RWPE2 (cell line): ENCODE measurements at regions not wholly inside any gene's neighbourhood (a gene's known extent, or its start where the extent isn't known, plus 50 kb on each side); places are given as distances from the start of the nearest gene placed in this dataset.

Experiments
- ATAC-seq: fragments of 200-7000 bp; cut with Tn5 transposase; 3 replicates; pipeline ENCODE4 v1.9.1; 2021; ENCODE audit warnings: low read depth
- DNase-seq: peaks from one replicate; pipeline ENCODE4 v3.0.0-alpha.2; 2020; ENCODE audit warnings: low spot score
- H3K27ac ChIP-seq: fragments of 450-650 bp; 2 replicates; pipeline ENCODE4 v1.5.1; 2017; ENCODE audit warnings: mild to moderate bottlenecking; ENCODE audit not compliant: poor library complexity, severe bottlenecking
- H3K27me3 ChIP-seq: fragments of 250-450 bp; sonication (Bioruptor Pico); 2 replicates; pipeline ENCODE4 v1.5.1; 2021; ENCODE audit warnings: mild to moderate bottlenecking, moderate library complexity; ENCODE audit not compliant: insufficient read depth, poor library complexity, severe bottlenecking
- H3K36me3 ChIP-seq: fragments of 250-450 bp; sonication (Bioruptor Pico); 2 replicates; pipeline ENCODE4 v1.5.1; 2020; ENCODE audit warnings: low read depth, mild to moderate bottlenecking, moderate library complexity
- H3K4me1 ChIP-seq: fragments of 250-450 bp; sonication (Bioruptor Pico); 2 replicates; pipeline ENCODE4 v1.5.1; 2021; ENCODE audit warnings: mild to moderate bottlenecking, moderate library complexity; ENCODE audit not compliant: insufficient read depth, poor library complexity, severe bottlenecking
- H3K4me3 ChIP-seq: fragments of 250-450 bp; sonication (Bioruptor Pico); 2 replicates; pipeline ENCODE4 v1.5.1; 2021; ENCODE audit warnings: mild to moderate bottlenecking, moderate library complexity; ENCODE audit not compliant: severe bottlenecking
- H3K9me3 ChIP-seq: fragments of 250-450 bp; sonication (Bioruptor Pico); 2 replicates; pipeline ENCODE4 v1.5.1; 2021; ENCODE audit warnings: mild to moderate bottlenecking, moderate library complexity; ENCODE audit not compliant: severe bottlenecking
- TF ChIP-seq, protein P1 (sequence below): fragments of 450-650 bp; IDR thresholded peaks from one replicate; pipeline ENCODE4 v1.5.1; 2017; ENCODE audit warnings: mild to moderate bottlenecking, moderate library complexity; ENCODE audit not compliant: poor library complexity, severe bottlenecking

DNA sequence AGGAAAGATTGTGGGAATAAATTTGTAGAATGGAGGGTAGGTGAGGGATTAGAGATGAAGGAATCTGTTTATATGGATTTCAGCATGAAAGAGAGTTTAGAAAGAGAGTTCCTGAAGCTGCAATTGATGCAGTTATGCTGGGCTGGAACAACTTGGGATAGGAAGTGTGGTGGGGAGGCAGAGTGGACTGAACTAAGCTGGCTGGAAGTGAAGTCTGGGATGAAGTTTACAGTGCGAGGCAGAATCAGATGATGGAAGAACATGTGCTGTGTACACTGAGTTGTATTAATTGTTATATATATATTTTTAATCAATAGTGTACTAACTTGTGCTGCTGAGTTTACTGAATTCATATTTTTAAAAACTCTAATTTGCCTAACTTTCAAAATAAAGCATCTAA is 461.9 kb downstream of the SPRY1 start:
- H3K27ac ChIP-seq: no peak overlapping the region

DNA sequence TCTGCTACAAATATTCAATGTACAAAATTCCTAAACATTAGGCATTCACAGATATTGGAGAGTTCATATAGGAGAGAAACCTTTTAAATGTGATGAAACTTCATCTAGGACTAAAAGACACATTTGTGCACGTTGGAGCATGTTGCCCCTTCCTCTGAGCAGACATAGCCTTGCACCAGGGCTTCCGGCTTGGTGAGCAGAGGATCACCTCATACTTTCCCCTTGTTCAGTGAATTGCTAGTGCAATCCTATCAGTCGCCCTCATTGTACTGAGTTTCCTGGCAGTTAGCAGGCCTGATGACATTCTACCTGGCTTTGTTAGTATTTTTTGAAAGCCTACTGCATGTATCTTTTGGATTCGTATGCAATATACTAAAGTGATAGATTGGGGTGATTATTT is 466.2 kb downstream of the SPRY1 start:
- Histone ChIP-seq H3K27me3 (no peaks in the 10 kb centered on the region), H3K36me3 (no peaks in the 10 kb centered on the region), H3K4me3 (no peak overlapping the region), H3K4me1 (no peaks in the 10 kb centered on the region), H3K27ac (no peak overlapping the region), H3K9me3 (no peaks in the 10 kb centered on the region)
- ATAC-seq (no peak), DNase-seq (no peak)
- TF ChIP-seq, protein P1, sequence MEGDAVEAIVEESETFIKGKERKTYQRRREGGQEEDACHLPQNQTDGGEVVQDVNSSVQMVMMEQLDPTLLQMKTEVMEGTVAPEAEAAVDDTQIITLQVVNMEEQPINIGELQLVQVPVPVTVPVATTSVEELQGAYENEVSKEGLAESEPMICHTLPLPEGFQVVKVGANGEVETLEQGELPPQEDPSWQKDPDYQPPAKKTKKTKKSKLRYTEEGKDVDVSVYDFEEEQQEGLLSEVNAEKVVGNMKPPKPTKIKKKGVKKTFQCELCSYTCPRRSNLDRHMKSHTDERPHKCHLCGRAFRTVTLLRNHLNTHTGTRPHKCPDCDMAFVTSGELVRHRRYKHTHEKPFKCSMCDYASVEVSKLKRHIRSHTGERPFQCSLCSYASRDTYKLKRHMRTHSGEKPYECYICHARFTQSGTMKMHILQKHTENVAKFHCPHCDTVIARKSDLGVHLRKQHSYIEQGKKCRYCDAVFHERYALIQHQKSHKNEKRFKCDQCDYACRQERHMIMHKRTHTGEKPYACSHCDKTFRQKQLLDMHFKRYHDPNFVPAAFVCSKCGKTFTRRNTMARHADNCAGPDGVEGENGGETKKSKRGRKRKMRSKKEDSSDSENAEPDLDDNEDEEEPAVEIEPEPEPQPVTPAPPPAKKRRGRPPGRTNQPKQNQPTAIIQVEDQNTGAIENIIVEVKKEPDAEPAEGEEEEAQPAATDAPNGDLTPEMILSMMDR: no peak

More for the DNA sequence above, 461.9 kb downstream of the SPRY1 start:
- DNase-seq (no peak), ATAC-seq (no peak)
- Histone ChIP-seq H3K36me3 (no peaks in the 10 kb centered on the region), H3K9me3 (no peaks in the 10 kb centered on the region), H3K4me1 (no peaks in the 10 kb centered on the region), H3K27me3 (no peaks in the 10 kb centered on the region), H3K4me3 (no peak overlapping the region)
- TF ChIP-seq, protein P1: no peak

DNA sequence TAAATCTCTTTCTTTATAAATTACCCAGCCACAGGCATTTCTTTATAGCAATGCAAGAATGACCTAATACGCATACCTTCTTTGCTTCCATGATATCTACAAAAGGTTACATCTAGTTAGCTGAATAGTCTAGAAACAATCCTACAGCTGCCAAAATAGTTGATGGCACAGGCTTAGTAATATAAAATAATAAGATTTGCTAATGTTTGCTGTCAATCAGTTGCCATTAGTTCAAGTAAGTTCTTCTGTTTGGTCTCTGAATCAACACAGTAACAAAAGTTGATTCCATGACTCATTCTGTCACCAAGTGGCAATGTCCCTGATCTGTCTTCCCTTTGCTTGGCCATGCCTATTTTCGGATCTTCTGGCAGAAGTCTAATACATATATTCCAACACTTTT is 470.2 kb downstream of the SPRY1 start:
- TF ChIP-seq, protein P1: no peak
- Histone ChIP-seq H3K27ac (no peak overlapping the region), H3K36me3 (no peaks in the 10 kb centered on the region), H3K9me3 (no peaks in the 10 kb centered on the region), H3K27me3 (no peaks in the 10 kb centered on the region), H3K4me3 (no peak overlapping the region), H3K4me1 (no peaks in the 10 kb centered on the region)
- ATAC-seq: no peak
- DNase-seq: no peak

DNA sequence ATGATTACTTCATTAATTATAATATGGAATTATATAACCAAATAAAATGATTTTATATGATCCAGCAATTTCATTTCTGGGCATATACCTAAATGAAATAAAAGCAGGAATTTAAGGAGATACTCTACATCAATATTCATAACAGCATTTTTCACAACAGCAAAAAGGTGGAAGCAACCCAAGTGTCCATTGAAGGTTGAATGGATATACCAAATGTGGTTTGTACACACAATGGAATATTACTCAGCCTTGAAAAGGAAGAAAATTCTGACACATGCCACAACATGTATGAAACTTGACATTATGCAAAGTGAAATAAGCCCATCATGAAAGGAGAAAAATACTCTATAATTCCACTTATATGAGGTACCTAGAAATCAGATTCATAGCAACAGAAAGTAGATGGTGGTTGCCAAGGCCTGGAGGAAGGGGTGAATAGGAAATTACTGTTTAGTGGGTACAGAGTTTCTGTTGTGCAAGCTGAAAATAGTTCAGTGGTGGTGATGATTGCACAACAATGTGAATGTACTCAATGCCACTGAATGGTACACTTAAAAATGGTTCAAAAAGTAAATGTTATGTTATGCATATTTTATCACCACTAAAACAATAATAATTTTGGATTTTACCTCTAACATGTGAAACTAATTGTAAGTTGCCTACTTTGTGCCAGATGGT is 471.5 kb downstream of the SPRY1 start:
- no peak overlapping the region for H3K27ac ChIP-seq
- no peaks in the 10 kb centered on the region for H3K4me1 ChIP-seq
- no peak for DNase-seq
- H3K9me3 ChIP-seq: no peaks in the 10 kb centered on the region
- no peak overlapping the region for H3K4me3 ChIP-seq
- TF ChIP-seq, protein P1: no peak
- no peak for ATAC-seq
- no peaks in the 10 kb centered on the region for H3K27me3 ChIP-seq
- H3K36me3 ChIP-seq: no peaks in the 10 kb centered on the region
